ENCODE measurements at regions not wholly inside any gene's neighbourhood (a gene's known extent, or its start where the extent isn't known, plus 50 kb on each side); places are given as distances from the start of the nearest gene placed in this dataset.
"Not testable (repeated sequence)": the region's sequence is repeated elsewhere in the genome, so short reads cannot be mapped to it uniquely, and the experiment has no call there.

DNA sequence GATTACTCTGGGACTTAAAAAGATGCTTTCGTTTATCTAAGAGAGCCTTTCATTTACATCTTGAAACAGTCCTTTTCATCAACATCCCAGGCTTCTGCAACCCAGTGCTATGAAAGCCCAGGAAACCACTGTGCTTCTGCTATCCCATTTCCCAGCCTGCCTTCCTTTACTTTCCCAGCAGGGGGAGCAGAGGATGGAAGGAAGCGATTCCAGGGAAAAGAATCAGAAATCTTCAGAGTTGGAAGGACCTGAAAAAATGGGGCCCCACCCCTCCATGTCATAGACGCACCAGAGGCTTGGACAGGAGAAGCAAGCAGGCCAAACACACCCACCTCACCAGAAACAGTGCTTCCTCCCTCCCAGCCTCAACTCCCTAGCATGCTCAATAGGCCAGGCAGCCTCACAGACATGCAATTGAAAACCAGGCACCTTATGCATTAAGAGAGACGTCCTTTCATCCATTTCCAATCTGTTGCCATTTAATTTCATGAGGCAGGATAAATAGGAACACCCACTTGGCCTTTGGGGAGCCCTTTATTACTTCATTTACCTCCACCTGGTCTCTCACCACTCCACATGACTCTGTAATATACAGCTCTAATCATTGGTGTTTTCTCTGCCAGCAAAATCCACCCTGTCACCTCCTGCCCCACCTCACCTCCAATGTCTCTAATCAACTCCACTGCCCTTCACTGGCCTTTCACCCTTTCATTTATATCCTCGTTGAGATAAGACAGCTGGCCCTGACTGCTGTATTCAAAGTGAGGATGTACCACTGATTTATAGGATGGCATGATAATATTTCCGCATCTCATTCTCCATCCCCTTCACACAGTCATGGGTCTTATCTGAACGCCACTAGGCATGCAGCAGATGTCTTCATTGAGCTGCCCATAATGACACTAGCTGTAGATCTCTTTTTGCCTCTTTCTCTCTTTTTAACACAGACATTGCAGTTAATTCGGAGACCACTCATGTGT lies 583.9 kb downstream of the NTRK3 start:
- no peak for DNase-seq

DNA sequence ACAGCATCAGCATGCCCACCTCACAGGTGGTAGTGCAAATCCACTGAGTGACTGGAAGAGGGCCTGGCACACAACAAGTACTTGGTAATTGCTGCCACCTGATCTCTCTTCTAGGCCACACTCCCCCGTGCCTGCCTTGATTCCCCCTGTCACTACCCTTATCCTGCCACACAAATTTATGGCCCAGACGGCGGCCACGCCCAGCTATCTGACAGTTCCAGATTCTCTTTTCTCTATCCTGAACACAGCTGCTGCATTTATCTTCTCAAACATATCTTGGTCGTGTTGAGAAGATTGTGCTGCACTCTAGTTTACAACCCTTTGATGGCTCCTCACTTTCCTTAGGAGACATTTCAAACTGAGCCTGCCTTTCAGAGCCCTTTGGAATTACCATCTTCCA lies 585.2 kb downstream of the NTRK3 start:
- DNase-seq, result no peak

DNA sequence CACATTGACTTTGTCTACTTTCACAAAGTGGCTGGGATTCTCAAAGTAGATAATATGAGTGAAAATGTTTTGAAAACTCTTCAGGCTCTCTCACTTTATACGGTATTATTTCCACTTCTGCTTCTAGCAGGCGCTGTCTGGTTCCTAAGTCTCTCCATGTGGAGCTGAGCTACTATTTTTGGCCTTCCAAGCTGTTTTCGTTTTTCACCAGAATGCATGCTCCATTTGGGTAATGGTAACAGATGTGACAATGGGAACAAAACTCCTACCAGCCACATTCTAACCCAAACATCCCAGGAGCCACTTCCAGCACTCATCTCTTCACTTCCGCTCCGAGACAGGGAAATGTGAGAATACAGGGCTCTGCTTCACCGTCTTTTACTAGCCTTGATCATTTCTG lies 586.7 kb downstream of the NTRK3 start:
- no peak for DNase-seq

DNA sequence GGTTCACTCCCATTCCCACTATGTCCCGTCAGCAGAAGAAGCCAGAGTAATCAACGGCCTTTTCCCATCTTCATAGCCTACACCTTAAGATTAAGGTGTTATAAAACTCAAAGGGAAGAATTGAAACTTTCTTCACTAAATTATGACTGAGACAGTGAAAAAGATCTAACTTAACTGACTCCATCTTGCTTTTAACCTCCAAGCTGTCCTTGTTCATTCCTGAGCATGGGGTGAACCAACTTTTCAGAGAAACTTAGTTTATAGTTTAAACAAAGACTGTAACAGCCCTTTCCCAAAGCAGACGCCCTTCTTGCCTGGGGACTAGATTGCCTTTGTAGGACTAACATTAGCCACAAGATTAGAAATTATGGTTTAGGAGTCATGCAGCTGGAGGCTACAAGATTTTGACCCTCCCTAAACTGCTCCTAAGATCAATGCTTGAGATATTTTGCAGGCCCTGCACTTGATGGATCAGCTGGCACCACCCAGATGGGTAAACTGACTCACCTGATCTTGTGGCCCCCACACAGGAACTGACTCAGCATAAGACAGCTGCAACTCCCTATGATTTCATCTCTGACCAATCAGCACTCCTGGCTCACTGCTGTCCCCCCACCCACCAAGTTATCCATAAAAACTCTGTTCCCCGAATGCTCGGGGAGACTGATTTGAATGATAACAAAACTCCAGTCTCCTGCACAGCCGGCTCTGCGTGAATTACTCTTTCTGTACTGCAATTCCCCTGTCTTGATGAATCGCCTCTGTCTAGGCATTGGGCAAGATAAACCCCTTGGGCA lies 587.6 kb downstream of the NTRK3 start:
- not testable (repeated sequence) for DNase-seq

DNA sequence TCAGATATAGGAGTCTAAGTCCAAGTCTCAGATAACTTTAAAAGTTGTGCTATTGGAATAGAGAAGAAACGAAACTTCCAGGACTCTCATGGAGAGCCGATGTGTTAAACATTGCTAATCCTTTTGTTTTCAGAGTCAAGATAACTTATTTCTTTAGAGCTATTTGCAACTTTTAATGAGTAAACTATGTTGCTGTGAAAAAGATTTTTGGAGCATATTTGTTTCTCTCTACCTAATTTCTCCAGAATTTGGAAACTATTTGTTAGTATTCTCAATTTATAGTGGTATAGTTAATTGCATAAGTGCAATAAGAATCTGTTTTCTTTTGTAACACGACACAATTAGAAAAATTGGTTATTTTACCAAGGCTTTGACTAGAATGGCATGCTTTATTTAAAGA lies 588.9 kb downstream of the NTRK3 start:
- DNase-seq, result no peak

DNA sequence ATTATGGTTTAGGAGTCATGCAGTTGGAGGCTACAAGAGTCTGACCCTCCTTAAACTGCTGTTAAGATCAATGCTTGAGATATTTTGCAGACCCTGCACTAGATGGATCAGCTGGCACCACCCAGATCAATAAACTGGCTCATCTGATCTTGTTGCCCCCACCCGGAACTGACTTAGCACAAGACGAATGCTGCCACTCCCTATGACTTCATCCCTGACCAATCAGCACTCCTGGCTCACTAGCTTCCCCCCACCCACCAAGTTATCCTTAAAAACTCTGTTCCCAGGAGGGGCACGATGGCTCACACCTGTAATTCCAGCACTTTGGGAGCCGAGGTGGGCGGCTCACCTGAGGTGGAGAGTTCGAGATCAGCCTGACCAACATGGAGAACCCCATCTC lies 594.0 kb downstream of the NTRK3 start:
- no peak for DNase-seq

DNA sequence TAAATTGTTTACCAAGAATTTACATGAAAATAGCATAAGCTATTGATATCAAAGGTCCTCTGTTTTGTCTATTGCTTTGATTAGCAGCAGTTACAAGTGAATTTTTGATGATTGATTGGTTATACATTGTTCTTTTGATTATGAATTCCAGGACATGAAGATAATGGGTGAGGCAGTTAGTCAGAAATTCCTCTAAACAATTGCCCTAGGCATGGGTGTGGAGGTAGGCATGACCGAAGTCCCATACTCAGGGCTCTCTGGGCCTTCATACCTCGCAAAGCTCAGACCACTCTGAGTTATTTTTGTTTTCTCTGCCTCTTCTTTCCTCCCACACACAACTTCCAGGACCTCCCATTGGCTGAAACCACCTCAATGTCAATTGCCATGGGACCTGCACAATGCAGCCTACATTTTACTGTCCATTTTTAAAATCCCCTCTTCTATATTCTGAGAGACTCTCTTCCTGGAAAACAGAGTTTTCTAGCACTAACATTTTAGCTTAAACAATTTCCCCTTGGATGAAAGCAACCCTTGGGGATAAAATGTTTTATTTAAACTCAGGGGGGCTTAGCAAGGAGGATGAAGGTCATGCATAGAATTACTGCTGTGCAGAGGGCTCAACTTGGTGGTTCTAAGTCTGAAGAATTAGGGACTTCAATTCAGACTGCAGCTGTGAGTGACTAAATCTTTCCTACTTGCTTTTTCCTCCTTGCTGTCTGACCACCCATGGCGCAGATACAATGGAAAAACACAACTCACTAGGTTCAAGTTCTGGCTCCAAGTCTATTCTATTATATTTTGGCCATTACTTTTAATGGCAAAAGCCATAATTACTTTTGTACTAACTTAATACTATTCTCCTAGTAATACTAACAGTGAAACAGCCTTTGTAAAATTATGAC lies 594.8 kb downstream of the NTRK3 start:
- no peak for DNase-seq

DNA sequence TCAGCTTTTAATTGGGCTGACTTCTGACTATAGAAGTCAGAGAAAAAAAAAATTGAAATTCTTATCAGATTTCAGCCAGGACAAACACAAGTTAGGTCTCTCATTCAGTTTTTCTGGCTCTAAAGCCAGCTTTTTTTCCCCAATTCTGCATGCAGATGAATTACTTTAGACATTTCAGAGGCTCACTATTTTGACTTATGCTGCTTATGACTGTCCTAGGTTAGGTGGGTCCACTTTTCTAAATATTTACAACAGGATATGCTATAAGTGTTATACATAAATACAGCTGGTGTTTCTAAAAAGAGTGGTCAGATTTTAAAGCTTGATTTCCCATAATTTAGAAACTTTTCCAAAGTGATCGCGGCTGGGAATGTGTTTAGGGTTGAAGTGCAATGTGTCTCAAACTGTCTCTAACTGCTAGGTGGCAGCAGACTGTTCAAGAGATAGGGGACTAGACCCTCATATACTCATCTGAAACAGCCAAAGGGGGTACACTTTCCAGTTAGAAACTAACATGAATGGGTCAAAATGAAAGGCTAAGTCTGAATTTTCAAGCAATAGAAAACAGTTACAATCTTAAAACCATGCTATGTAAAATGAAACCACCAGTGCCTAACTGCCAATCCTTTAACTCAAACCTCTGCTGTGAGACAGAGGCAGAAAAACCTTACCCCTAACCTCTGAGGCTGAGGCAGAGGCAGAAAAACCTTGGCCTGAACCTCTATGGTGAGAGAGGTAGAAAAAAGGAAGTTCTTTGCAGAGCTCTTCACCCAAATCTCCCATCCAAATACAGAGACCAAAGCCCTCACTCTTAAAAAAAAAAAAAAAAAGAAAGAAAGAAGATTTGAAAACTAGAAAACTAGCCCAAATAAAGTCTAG lies 596.0 kb downstream of the NTRK3 start:
- no peak for DNase-seq

DNA sequence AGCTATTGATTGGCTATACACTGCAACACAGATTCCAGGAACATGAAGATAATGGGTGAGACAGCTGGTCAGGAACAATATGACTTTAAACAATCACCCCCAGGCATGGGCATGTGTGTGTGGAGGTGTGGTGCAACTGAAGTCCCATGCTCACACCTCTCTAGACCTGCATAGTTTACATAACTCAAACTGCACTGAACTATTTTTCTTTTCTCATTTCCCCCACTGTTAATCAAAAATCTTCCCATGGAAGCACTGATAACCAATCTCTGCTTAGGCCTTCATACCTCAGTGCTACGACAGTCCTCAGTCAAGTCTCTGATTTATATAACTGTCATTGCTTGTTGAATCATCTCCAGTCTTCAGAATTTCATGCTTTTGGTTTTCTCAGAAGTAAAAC lies 600.2 kb downstream of the NTRK3 start:
- no peak for DNase-seq

DNA sequence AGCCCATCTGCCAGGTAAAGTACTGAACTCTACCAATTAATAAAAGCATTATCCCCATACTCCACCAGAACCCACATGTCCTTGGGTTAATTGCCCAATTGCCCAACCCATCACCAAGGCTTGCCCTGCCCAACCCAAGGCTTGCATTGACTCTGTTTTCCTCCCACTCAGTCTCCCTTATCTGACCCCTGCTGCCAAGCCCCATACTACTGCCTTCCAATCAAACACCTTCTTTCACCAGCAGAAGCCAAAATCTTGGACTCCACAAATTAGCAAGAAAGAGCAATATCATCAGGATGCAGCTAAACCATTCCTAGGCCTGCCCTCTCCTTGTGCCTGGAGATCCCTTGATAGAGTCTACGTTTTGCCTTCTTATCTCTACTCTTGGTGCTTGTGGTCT lies 602.9 kb downstream of the NTRK3 start:
- DNase-seq, result no peak

DNA sequence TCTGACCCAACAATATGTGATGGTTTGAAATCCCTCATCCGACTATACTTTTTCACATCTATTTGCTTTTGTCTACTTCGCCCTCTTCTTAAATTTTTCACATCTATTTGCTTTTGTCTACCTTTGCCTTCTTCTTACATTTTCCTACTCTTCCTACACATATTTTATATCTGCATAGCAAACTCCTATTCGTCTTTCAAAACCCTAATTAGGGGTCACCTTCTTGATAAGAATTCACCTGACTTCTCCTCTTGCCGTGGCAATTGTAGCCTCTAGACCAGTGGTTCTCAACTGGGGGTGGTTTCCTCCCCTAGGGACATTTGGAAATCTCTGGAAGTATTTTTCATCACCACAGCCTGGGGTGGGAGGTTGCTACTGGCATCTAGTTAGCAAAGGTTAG lies 607.4 kb downstream of the NTRK3 start:
- DNase-seq, result no peak

DNA sequence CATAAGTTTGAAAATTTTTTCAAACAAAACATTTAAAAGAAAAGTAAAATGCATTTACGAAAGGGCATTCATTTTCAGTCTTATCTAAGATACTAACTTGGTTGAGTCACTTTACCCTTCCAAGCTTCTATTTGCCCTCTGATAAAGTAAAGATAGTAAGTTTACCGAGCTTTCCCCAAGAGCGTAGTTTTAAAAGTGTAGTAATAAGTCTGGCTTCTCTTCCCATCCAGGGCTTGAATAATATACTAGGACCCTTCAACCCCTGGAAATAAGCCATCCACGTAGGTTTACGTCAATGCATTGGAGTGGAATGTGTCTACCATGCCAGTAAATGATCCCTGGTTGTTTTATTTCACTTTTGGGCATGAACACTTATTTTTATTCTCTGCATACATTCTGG lies 608.3 kb downstream of the NTRK3 start:
- DNase-seq, result no peak

DNA sequence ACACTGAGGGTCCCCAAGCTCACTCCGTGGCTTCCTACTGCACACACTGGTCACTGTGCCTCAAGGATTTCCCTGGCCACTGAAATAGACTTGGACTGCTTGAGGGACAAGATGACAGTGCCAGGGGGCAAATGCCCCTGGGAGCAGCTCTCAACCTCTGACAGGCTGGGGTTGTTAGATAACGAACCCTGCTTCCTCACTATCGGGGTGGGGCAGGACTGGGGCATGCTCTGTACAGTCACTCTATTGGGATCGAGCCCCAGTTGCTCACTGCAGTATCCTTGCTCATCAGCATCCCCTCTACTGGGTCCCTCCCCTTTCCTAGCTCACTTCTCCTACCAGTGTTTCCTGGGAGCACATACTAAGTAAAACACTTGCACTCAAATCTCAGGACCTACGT lies 610.8 kb downstream of the NTRK3 start:
- no peak for DNase-seq

DNA sequence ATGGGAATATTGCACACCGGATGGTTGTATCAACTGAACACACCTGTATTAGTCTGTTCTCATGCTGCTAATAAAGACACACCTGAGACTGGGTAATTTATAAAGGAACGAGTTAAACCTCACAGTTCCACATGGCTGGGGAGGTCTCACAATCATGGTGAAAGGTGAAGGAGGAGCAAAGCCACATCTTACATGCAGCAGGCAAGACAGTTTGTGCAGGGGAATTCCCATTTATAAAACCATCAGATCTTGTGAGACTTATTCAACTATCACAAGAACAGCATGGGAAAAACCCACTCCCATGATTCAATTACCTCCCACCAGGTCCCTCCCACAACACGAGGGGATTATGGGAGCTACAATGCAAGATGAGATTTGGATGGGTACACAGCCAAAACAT lies 613.5 kb downstream of the NTRK3 start:
- DNase-seq, result not testable (repeated sequence)

DNA sequence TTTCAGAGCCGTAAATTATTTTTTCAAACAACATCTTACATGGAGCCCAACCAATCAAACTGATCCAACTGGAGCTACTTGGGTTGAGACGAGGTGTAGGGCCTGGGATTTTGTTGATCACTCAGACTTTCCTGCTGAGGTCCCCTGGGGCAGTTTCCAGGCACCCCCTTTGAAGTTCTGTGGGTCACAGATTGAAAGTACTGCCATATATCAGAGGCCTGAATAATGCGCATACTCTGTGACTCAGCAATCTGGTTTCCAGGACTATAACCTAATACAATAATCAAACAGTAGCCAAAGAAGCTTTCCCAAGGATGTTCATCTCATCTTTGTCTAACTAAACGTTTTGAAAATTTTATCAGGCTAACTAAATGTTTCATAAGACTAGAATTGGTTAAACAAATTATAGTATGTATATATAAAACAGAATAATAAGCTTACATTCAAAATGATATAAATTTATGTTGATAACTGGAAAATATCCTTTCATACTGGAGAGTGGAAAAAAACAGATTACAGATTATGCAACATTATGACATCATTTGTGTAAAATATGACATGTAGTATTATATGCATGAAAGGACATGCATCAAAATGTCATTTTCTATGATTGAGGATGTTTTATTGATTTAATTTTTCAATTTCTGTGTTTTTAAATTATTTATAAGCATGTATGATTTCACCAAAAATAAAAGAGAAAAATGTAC lies 617.1 kb downstream of the NTRK3 start:
- no peak for DNase-seq

DNA sequence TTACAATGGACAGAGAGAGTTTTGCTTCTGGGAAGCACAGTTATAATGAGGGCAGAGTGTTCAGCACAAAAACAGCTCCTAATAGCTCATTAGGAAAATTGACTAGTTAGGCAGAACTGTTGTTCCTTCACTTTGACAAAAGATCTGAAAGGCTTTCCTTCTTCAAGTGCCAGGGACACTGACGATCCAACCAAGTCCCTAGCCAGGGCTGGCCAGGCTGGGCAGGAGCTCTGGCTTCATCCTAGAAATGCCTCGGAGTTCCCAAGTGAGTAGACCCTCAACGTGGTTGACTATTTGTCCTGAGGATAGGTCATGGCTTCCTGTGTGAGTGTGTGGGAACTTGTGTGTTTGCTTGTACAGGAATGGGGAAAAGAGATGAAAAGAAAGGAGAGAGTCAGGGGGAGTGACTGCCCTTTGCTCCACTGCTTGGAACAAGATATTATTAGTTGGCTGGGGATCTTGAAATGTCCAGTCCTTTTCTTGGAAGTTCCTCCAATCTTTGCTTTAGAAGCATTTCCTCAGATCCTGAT lies 617.9 kb downstream of the NTRK3 start:
- DNase-seq, result no peak

DNA sequence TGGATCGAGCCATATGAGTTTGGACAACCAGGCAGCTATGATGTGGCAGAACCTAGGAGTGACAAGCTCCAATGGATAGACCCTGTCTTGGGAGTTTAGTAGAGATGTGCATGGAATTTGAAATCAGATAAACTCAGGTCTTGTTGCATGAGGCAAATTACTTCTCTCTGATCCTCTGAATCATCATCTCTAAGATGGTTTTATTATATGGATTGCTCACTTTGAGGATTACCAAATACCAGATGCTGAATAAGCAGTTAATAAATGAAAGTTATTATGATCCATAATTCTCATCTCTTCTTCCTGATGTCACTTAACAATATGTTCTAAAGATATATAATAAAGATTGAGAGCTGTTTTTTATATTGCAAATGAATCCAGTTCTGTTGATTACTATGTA lies 622.2 kb downstream of the NTRK3 start:
- DNase-seq, result no peak

DNA sequence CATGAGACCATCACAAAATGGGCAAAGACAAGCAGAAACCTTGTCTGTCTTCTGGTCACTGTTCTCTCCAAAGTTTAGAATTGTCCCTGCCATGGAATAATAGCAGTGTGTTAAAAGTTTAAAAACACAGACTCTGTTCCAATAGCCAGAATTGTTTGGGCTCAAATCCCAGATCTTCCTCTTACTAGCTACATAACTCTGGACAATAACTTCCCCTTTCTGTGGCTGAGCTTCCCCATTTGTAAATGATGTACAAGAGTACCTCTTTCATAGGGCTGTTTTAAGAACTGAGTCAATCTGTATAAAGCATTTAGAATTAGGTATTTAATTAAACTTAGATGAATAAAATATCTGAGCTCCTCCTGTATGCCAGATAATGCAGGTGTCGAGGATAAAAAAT lies 623.0 kb downstream of the NTRK3 start:
- DNase-seq, result no peak

DNA sequence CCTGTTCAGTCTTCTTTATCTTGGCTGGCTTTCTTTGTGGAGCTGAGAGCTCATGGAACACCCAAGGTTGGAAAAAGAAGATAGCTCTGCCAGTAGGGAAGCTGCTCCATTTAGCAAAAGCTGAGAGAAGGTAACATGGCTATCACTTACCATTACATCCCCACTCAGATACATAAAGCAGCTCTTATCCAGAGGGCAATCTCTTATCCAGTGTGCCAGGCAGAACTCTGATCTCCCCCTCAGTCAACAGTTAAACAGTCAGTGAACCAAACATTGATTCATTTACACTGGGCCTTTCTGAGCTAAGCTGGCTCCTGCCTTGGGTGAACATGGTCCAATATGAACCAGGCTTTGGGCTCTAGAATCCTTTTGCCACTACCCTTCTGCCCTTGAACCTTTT lies 624.2 kb downstream of the NTRK3 start:
- DNase-seq, result no peak

DNA sequence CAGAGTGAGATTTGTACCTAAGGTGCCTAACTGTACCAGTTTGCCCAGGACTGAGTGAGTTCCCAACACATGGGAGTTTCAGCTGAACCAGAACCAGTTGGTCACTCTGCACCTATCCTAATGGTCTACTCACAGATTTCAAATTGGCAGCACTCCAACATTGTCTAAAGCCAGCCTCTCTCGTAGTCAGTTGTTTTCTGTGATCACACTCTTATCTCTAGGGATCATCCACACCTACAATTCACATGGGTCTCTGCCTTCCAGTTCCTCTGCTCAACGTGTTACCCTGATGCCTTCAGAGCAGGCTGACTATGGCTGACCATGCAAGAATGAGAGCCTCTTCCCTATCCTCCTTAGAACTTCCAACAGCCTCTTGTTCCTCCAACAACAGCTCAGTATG lies 624.8 kb downstream of the NTRK3 start:
- DNase-seq, result no peak

DNA sequence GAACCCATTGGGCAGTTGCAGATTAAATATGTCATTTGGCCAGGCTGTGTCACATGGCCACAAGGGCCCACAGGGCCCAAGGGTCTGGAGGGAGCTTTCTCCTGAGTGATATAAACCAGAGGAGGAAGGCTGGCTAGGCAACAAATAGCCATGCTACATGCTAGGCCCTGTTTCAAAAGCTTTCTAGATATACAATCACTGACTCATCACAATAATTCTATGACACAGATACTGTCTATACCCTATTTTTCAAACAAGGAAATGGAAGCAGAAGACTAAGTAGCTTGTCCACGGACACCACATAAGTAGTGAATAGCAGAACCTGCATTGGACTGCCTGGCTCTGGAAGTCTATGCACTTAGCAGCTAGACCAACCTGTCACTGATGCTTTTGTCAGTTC lies 625.4 kb downstream of the NTRK3 start:
- no peak for DNase-seq

All from stimulated activated CD8-positive, alpha-beta memory T cell treated with anti-CD3 and anti-CD28 coated beads, Interleukin-4, amount 100 ng/mL, for 48 hours (primary cell).